HCT116 (cell line): ENCODE measurements at regions not wholly inside any gene's neighbourhood (a gene's known extent, or its start where the extent isn't known, plus 50 kb on each side); places are given as distances from the start of the nearest gene placed in this dataset.

Experiments used
- ATAC-seq: fragments of 200-7000 bp; cut with Tn5 transposase; 2 replicates; pipeline ENCODE4 v1.9.1; 2020; ENCODE audit warnings: mild to moderate bottlenecking, moderate library complexity
- BruUV-seq: library from RNA; stranded (reverse); fragments of 400-500 nt; replicated peaks from 2 replicates; lab custom pipeline; 2021; lab: Mats Ljungman, UMichigan
- CTCF ChIA-PET: fragments of 300-600 bp; sonication (Branson Sonifier 250); formaldehyde crosslinking; loops from one replicate; lab custom pipeline; 2021; ENCODE audit warnings: antibody characterized with exemption; lab: Charles Lee
- POLR2A ChIA-PET: fragments of 300-600, 350-600 bp; sonication (Branson Sonifier 250); formaldehyde crosslinking; loops from one replicate; lab custom pipeline; 2021; ENCODE audit warnings: antibody characterized with exemption; lab: Charles Lee
- RAD21 ChIA-PET, 2 experiments: fragments of 300-600 bp; sonication (Branson Sonifier 250); formaldehyde crosslinking; loops; one replicate each; lab custom pipeline; 2023; ENCODE audit warnings: low total read pairs in 2 of 2; ENCODE audit not compliant: uncharacterized antibody in 2 of 2, unreplicated experiment in 2 of 2, low non-redundant PET in 1 of 2; lab: Charles Lee
- DNase-seq: peaks from one replicate; pipeline ENCODE4 v3.0.0-alpha.2; 2010; ENCODE audit warnings: low read depth, low spot score
- H2AFZ ChIP-seq: fragments of 200-600 bp; shearing (Covaris generic), sonication (generic); 2 replicates; pipeline ENCODE4 v1.6.1; 2017; ENCODE audit warnings: low read depth, mixed run types, mixed read lengths, antibody characterized with exemption, low read length; ENCODE audit not compliant: poor library complexity, severe bottlenecking
- H3K27ac ChIP-seq: 2 replicates; pipeline ENCODE4 v1.5.1; 2012; ENCODE audit warnings: low read depth, low read length
- H3K27me3 ChIP-seq: fragments of 200-600 bp; sonication (generic); 2 replicates; pipeline ENCODE4 v1.6.1; 2016; ENCODE audit warnings: mixed run types, low read length, mixed read lengths; ENCODE audit not compliant: insufficient read depth
- H3K36me3 ChIP-seq, 2 experiments: fragments of 200-500 bp in 1 of 2; fragments of 200-600 bp in 1 of 2; sonication (Bioruptor generic) in 1 of 2; sonication (generic) in 1 of 2; 2 replicates each; pipeline versions ENCODE4 v1.5.1 to v1.6.1; 2014 to 2016; ENCODE audit warnings: low read length in 2 of 2, inconsistent platforms in 1 of 2, mixed read lengths in 1 of 2, mixed run types in 1 of 2; ENCODE audit not compliant: insufficient read depth in 2 of 2, control insufficient read depth in 1 of 2
- H3K4me1 ChIP-seq, 2 experiments: fragments of 200-600 bp in 1 of 2; sonication (generic) in 1 of 2; 2 replicates each; pipeline versions ENCODE4 v1.5.1 to v1.6.1; 2012 to 2017; ENCODE audit warnings: low read length in 2 of 2, inconsistent platforms in 1 of 2, mild to moderate bottlenecking in 1 of 2, mixed read lengths in 1 of 2, mixed run types in 1 of 2, moderate library complexity in 1 of 2; ENCODE audit not compliant: insufficient read depth in 2 of 2, control insufficient read depth in 1 of 2
- H3K4me2 ChIP-seq: fragments of 200-600 bp; sonication (generic); 2 replicates; pipeline ENCODE4 v1.6.1; 2017; ENCODE audit warnings: mixed run types, low read length, mixed read lengths
- H3K4me3 ChIP-seq, 2 experiments: fragments of 200-600 bp in 1 of 2; sonication (generic) in 1 of 2; replicated peaks in 1 of 2; 2 replicates each; pipeline ENCODE4 v1.5.1; 2011 to 2016; ENCODE audit warnings: low read length in 2 of 2, control low read depth in 1 of 2, low read depth in 1 of 2, mild to moderate bottlenecking in 1 of 2, mixed read lengths in 1 of 2, mixed run types in 1 of 2
- H3K79me2 ChIP-seq: fragments of 200-600 bp; sonication (generic); 2 replicates; pipeline ENCODE4 v1.6.1; 2017; ENCODE audit warnings: mild to moderate bottlenecking, mixed run types, low read length, moderate library complexity, mixed read lengths; ENCODE audit not compliant: insufficient read depth
- H3K9ac ChIP-seq: fragments of 200-600 bp; sonication (generic); 2 replicates; pipeline ENCODE4 v1.6.1; 2016; ENCODE audit warnings: low read length, mixed read lengths
- H3K9me2 ChIP-seq: fragments of 200-600 bp; sonication (generic), shearing (Covaris generic); 2 replicates; pipeline ENCODE4 v1.6.1; 2017; ENCODE audit warnings: mixed run types, mild to moderate bottlenecking, moderate library complexity; ENCODE audit not compliant: insufficient read depth
- H3K9me3 ChIP-seq, 2 experiments: fragments of 200-500 bp in 1 of 2; fragments of 200-600 bp in 1 of 2; sonication (Bioruptor generic) in 1 of 2; sonication (generic) in 1 of 2; 2 replicates each; pipeline ENCODE4 v1.6.1; 2014 to 2017; ENCODE audit warnings: low read length in 2 of 2, mixed read lengths in 2 of 2, inconsistent platforms in 1 of 2, low read depth in 1 of 2, mild to moderate bottlenecking in 1 of 2, mixed run types in 1 of 2, moderate library complexity in 1 of 2; ENCODE audit not compliant: control insufficient read depth in 1 of 2, insufficient read depth in 1 of 2
- H4K20me1 ChIP-seq: fragments of 200-600 bp; sonication (generic), shearing (Covaris generic); 2 replicates; pipeline ENCODE4 v1.6.1; 2017; ENCODE audit warnings: mixed run types, mild to moderate bottlenecking, moderate library complexity; ENCODE audit not compliant: insufficient read depth
- ATF3 ChIP-seq: IDR thresholded peaks from 2 replicates; pipeline ENCODE4 v1.6.1; 2012
- CEBPB ChIP-seq: IDR thresholded peaks from 2 replicates; pipeline ENCODE4 v1.6.1; 2012; ENCODE audit warnings: low read depth
- CTCF ChIP-seq, 3 experiments: fragments of 200-600 bp in 1 of 3; sonication (generic) in 1 of 3; IDR thresholded peaks in 2 of 3; conservative IDR thresholded peaks in 1 of 3; 2 replicates each; pipeline ENCODE4 v1.5.1; 2012 to 2017; ENCODE audit warnings: low read depth in 2 of 3, low read length in 2 of 3, antibody characterized with exemption in 1 of 3, borderline replicate concordance in 1 of 3, control low read depth in 1 of 3, mild to moderate bottlenecking in 1 of 3, mixed read lengths in 1 of 3, mixed run types in 1 of 3, moderate library complexity in 1 of 3; ENCODE audit not compliant: insufficient read depth in 1 of 3
- EGR1 ChIP-seq: IDR thresholded peaks from 2 replicates; pipeline ENCODE4 v1.6.1; 2012; ENCODE audit warnings: low read depth
- ELF1 ChIP-seq: IDR thresholded peaks from 2 replicates; pipeline ENCODE4 v1.6.1; 2012; ENCODE audit warnings: low read depth, borderline replicate concordance
- EZH2phosphoT487 ChIP-seq: fragments of 200-600 bp; IDR thresholded peaks from 2 replicates; pipeline ENCODE4 v1.6.1; 2018; ENCODE audit warnings: antibody characterized with exemption, borderline replicate concordance
- JUND ChIP-seq: IDR thresholded peaks from 2 replicates; pipeline ENCODE4 v1.6.1; 2012
- SIN3A ChIP-seq: IDR thresholded peaks from 2 replicates; pipeline ENCODE4 v1.6.1; 2012; ENCODE audit warnings: low read depth
- SRF ChIP-seq: IDR thresholded peaks from 2 replicates; pipeline ENCODE4 v1.6.1; 2012; ENCODE audit warnings: low read depth
- YY1 ChIP-seq: IDR thresholded peaks from 2 replicates; pipeline ENCODE4 v1.6.1; 2011; ENCODE audit warnings: low read length, low read depth, moderate library complexity, mild to moderate bottlenecking; ENCODE audit not compliant: insufficient replicate concordance; ENCODE audit errors: extremely low read depth
- ZBTB33 ChIP-seq: IDR thresholded peaks from 2 replicates; pipeline ENCODE4 v1.6.1; 2011; ENCODE audit warnings: mild to moderate bottlenecking, low read length, moderate library complexity; ENCODE audit not compliant: insufficient replicate concordance; ENCODE audit errors: extremely low read depth
- ZNF274 ChIP-seq: fragments of 200-500 bp; sonication (Bioruptor generic); IDR thresholded peaks from 2 replicates; pipeline ENCODE4 v1.6.1; 2014; ENCODE audit warnings: mild to moderate bottlenecking, low read depth, low read length, inconsistent platforms
- intact Hi-C: fragments of 100-400 bp; cut with micrococcal nuclease; formaldehyde crosslinking; loops from 2 replicates; pipeline ENCODE4 v1.10.0; 2022
- TF ChIP-seq, protein P1 (sequence below): IDR thresholded peaks from 2 replicates; pipeline ENCODE4 v1.6.1; 2012; ENCODE audit warnings: low read depth

DNA sequence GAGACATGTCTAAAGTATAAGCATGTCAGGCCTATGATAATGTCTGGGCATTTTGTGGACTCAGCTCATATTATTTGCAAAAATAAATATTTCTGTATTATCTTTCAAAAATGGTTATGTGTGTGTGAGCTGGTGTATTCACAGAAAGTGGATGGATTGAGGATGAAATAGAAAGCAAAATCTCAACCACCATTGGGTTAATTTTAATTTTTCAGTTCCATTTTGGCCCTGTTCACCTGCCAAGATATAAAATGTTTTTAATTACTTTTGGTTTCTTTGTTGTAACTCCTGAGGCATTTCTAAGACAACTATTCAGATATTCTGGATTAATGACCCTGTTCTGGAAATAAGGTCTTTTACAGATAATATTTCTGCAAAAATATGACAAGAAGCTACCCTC, 232.7 kb upstream of the PPFIA2 start (continued):
- TF ChIP-seq, protein P1, sequence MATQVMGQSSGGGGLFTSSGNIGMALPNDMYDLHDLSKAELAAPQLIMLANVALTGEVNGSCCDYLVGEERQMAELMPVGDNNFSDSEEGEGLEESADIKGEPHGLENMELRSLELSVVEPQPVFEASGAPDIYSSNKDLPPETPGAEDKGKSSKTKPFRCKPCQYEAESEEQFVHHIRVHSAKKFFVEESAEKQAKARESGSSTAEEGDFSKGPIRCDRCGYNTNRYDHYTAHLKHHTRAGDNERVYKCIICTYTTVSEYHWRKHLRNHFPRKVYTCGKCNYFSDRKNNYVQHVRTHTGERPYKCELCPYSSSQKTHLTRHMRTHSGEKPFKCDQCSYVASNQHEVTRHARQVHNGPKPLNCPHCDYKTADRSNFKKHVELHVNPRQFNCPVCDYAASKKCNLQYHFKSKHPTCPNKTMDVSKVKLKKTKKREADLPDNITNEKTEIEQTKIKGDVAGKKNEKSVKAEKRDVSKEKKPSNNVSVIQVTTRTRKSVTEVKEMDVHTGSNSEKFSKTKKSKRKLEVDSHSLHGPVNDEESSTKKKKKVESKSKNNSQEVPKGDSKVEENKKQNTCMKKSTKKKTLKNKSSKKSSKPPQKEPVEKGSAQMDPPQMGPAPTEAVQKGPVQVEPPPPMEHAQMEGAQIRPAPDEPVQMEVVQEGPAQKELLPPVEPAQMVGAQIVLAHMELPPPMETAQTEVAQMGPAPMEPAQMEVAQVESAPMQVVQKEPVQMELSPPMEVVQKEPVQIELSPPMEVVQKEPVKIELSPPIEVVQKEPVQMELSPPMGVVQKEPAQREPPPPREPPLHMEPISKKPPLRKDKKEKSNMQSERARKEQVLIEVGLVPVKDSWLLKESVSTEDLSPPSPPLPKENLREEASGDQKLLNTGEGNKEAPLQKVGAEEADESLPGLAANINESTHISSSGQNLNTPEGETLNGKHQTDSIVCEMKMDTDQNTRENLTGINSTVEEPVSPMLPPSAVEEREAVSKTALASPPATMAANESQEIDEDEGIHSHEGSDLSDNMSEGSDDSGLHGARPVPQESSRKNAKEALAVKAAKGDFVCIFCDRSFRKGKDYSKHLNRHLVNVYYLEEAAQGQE = no peak
- no peak for TF ChIP-seq EZH2phosphoT487
- no peak for TF ChIP-seq ATF3
- no peak for TF ChIP-seq CTCF (IDR thresholded peaks at IDR 0.05 in 2 of 3, conservative IDR thresholded peaks at IDR 0.05 in 1 of 3; ENCODE audit: borderline replicate concordance in 1 of 3, insufficient read depth in 1 of 3, low read depth in 2 of 3, low read length in 2 of 3)
- no peak for TF ChIP-seq YY1

DNA sequence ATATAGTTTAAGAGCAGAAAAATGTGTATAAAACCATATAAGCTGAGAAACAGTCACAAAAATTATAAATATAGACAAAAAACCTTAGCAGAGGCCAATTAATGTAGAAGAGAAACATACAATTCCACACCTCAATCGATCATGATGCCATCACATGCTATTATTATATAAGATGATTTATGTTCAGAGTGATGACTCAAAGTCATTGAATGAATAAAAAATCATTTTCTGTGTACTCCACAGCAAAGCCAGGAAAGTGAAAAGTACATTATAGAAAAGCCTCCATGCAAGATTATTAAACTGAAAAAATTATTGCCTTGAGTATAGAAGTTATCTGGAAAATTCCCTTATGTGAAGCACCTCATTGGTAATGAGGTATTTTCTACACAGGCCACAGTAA, 229.2 kb upstream of the PPFIA2 start:
- ChIA-PET RAD21 (no interaction called here), CTCF (no interaction called here), POLR2A (no interaction called here)
- Histone ChIP-seq H3K79me2 (no peaks in the 10 kb centered on the region), H3K36me3 (no peaks in the 10 kb centered on the region), H3K27ac (no peak overlapping the region), H4K20me1 (no peaks in the 10 kb centered on the region), H3K4me3 (no peak overlapping the region), H3K9ac (no peak overlapping the region), H2AFZ (no peak overlapping the region), H3K9me3 (no peaks in the 10 kb centered on the region), H3K9me2 (no peaks in the 10 kb centered on the region), H3K27me3 (no peaks in the 10 kb centered on the region), H3K4me1 (no peaks in the 10 kb centered on the region), H3K4me2 (no peak overlapping the region)
- BruUV-seq = no TSS peak
- ATAC-seq = no peak
- DNase-seq = no peak
- intact Hi-C loops = no loop called here
- TF ChIP-seq ZNF274 = no peak
- no peak for TF ChIP-seq JUND
- no peak for TF ChIP-seq SIN3A
- TF ChIP-seq CTCF (IDR thresholded peaks at IDR 0.05 in 2 of 3, conservative IDR thresholded peaks at IDR 0.05 in 1 of 3; ENCODE audit: borderline replicate concordance in 1 of 3, insufficient read depth in 1 of 3, low read depth in 2 of 3, low read length in 2 of 3) = no peak
- TF ChIP-seq CEBPB = no peak
- TF ChIP-seq ELF1 = no peak
- no peak for TF ChIP-seq SRF
- TF ChIP-seq ATF3 = no peak
- TF ChIP-seq ZBTB33 = no peak
- no peak for TF ChIP-seq EGR1
